GM18907 (cell line): ENCODE measurements at regions not wholly inside any gene's neighbourhood (a gene's known extent, or its start where the extent isn't known, plus 50 kb on each side); places are given as distances from the start of the nearest gene placed in this dataset.

Experiments used
- ATAC-seq: cut with Tn5 transposase; IDR thresholded peaks from one replicate; pipeline ENCODE4 v1.9.1; 2021; ENCODE audit warnings: mild to moderate bottlenecking, moderate library complexity; ENCODE audit not compliant: unreplicated experiment

GRCh38 chr7:96495751-96496216 is 173.9 kb upstream of the SLC25A13 start:
- ATAC-seq: peak; percentile 86

- no peak for ATAC-seq
Observed at GRCh38 chr7:96486681-96487080, 164.8 kb upstream of the SLC25A13 start.

GRCh38 chr7:96484845-96485244 is 162.9 kb upstream of the SLC25A13 start:
- ATAC-seq: no peak

- no peak for ATAC-seq
Observed at GRCh38 chr7:96484091-96484490, 162.2 kb upstream of the SLC25A13 start.

GRCh38 chr7:96481796-96482195 is 159.9 kb upstream of the SLC25A13 start:
- no peak for ATAC-seq

GRCh38 chr7:96479015-96479645 is 157.2 kb upstream of the SLC25A13 start:
- no peak for ATAC-seq

GRCh38 chr7:96471606-96472005 is 149.7 kb upstream of the SLC25A13 start:
- no peak for ATAC-seq

GRCh38 chr7:96452146-96452545 is 130.2 kb upstream of the SLC25A13 start:
- no peak for ATAC-seq

- no peak for ATAC-seq
Observed at GRCh38 chr7:96449094-96449493, 127.2 kb upstream of the SLC25A13 start.

- ATAC-seq: no peak
Observed at GRCh38 chr7:96447109-96447645, 125.3 kb upstream of the SLC25A13 start.

- no peak for ATAC-seq
Observed at GRCh38 chr7:96441436-96442084, 119.7 kb upstream of the SLC25A13 start.

GRCh38 chr7:96440328-96440727 is 118.4 kb upstream of the SLC25A13 start:
- no peak for ATAC-seq

- ATAC-seq: no peak
Observed at GRCh38 chr7:96436880-96437279, 115.0 kb upstream of the SLC25A13 start.

GRCh38 chr7:96430356-96430755 is 108.5 kb upstream of the SLC25A13 start:
- ATAC-seq: no peak

GRCh38 chr7:96427143-96427542 is 105.2 kb upstream of the SLC25A13 start:
- ATAC-seq: no peak

GRCh38 chr7:96426685-96427084 is 104.8 kb upstream of the SLC25A13 start:
- no peak for ATAC-seq

GRCh38 chr7:96426027-96426426 is 104.1 kb upstream of the SLC25A13 start:
- no peak for ATAC-seq

GRCh38 chr7:96424411-96424810 is 102.5 kb upstream of the SLC25A13 start:
- no peak for ATAC-seq

GRCh38 chr7:96422388-96422787 is 100.5 kb upstream of the SLC25A13 start:
- no peak for ATAC-seq

- ATAC-seq: no peak
Observed at GRCh38 chr7:96418581-96418980, 96.7 kb upstream of the SLC25A13 start.

GRCh38 chr7:96417784-96418183 is 95.9 kb upstream of the SLC25A13 start:
- no peak for ATAC-seq

- ATAC-seq: no peak
Observed at GRCh38 chr7:96416599-96416998, 94.7 kb upstream of the SLC25A13 start.
